Neural crest cell (in vitro differentiated cells): ENCODE measurements at regions not wholly inside any gene's neighbourhood (a gene's known extent, or its start where the extent isn't known, plus 50 kb on each side); places are given as distances from the start of the nearest gene placed in this dataset.

ENCODE experiments used
- DNase-seq: peaks from one replicate; pipeline ENCODE4 v3.0.0; 2021; ENCODE audit warnings: low read depth, mixed read lengths, low spot score
- H3K27ac Mint-ChIP-seq: one replicate; pipeline ENCODE4 v1.8.0; 2021; ENCODE audit warnings: mild to moderate bottlenecking, mixed read lengths; ENCODE audit not compliant: unreplicated experiment
- H3K27me3 Mint-ChIP-seq: 2 replicates; pipeline ENCODE4 v1.8.0; 2021; ENCODE audit warnings: low read depth, mild to moderate bottlenecking, mixed read lengths
- H3K36me3 Mint-ChIP-seq: 2 replicates; pipeline ENCODE4 v1.8.0; 2021; ENCODE audit warnings: low read depth, mild to moderate bottlenecking, mixed read lengths
- H3K4me1 Mint-ChIP-seq: 2 replicates; pipeline ENCODE4 v1.8.0; 2021; ENCODE audit warnings: mixed read lengths
- H3K4me3 Mint-ChIP-seq: one replicate; pipeline ENCODE4 v1.8.0; 2021; ENCODE audit warnings: mild to moderate bottlenecking, mixed read lengths
- H3K9me3 Mint-ChIP-seq: 2 replicates; pipeline ENCODE4 v1.8.0; 2021; ENCODE audit warnings: mixed read lengths
- CTCF ChIP-seq: fragments of 200-600 bp; sonication (generic); conservative IDR thresholded peaks from 2 replicates; pipeline ENCODE4 v1.5.0; 2021; ENCODE audit warnings: antibody characterized with exemption, mild to moderate bottlenecking

- peak overlapping the region; percentile 10 for H3K27ac Mint-ChIP-seq
- no peaks in the 10 kb centered on the region for H3K4me1 Mint-ChIP-seq
- H3K9me3 Mint-ChIP-seq = no peaks in the 10 kb centered on the region
- no peak for DNase-seq
- no peaks in the 10 kb centered on the region for H3K36me3 Mint-ChIP-seq
- no peak overlapping the region for H3K4me3 Mint-ChIP-seq
- H3K27me3 Mint-ChIP-seq = peaks cover 12% of the 10 kb centered on the region
- no peak for TF ChIP-seq CTCF
Observed at GRCh38 chr4:56757821-56758411, 63.6 kb downstream of the SPINK2 start.

GRCh38 chr4:56757261-56757746 is 64.2 kb downstream of the SPINK2 start:
- no peak overlapping the region for H3K4me3 Mint-ChIP-seq
- no peaks in the 10 kb centered on the region for H3K4me1 Mint-ChIP-seq
- no peak overlapping the region for H3K27ac Mint-ChIP-seq
- DNase-seq = no peak
- H3K9me3 Mint-ChIP-seq = no peaks in the 10 kb centered on the region
- H3K36me3 Mint-ChIP-seq = no peaks in the 10 kb centered on the region
- TF ChIP-seq CTCF = no peak
- peaks cover 9% of the 10 kb centered on the region for H3K27me3 Mint-ChIP-seq

GRCh38 chr4:56755901-56756300 is 65.6 kb downstream of the SPINK2 start:
- TF ChIP-seq CTCF = no peak
- Mint-ChIP-seq H3K9me3 (peaks cover 3% of the 10 kb centered on the region), H3K36me3 (peaks cover 2% of the 10 kb centered on the region), H3K4me1 (no peaks in the 10 kb centered on the region), H3K4me3 (no peak overlapping the region), H3K27me3 (peaks cover 3% of the 10 kb centered on the region), H3K27ac (no peak overlapping the region)
- no peak for DNase-seq

GRCh38 chr4:56752985-56753384 is 68.5 kb downstream of the SPINK2 start:
- peaks cover 7% of the 10 kb centered on the region for H3K9me3 Mint-ChIP-seq
- no peaks in the 10 kb centered on the region for H3K27me3 Mint-ChIP-seq
- peaks cover 2% of the 10 kb centered on the region for H3K36me3 Mint-ChIP-seq
- no peaks in the 10 kb centered on the region for H3K4me1 Mint-ChIP-seq
- no peak for DNase-seq
- H3K4me3 Mint-ChIP-seq = no peak overlapping the region
- TF ChIP-seq CTCF = no peak
- no peak overlapping the region for H3K27ac Mint-ChIP-seq

GRCh38 chr4:56750231-56750630 is 69.1 kb upstream of the HOPX start:
- no peaks in the 10 kb centered on the region for H3K4me1 Mint-ChIP-seq
- H3K4me3 Mint-ChIP-seq = no peak overlapping the region
- H3K27me3 Mint-ChIP-seq = no peaks in the 10 kb centered on the region
- H3K9me3 Mint-ChIP-seq = peaks cover 10% of the 10 kb centered on the region
- no peak overlapping the region for H3K27ac Mint-ChIP-seq
- DNase-seq = no peak
- TF ChIP-seq CTCF = no peak
- H3K36me3 Mint-ChIP-seq = peaks cover 2% of the 10 kb centered on the region
